ENCODE measurements at regions not wholly inside any gene's neighbourhood (a gene's known extent, or its start where the extent isn't known, plus 50 kb on each side); places are given as distances from the start of the nearest gene placed in this dataset.
"Not testable (repeated sequence)": the region's sequence is repeated elsewhere in the genome, so short reads cannot be mapped to it uniquely, and the experiment has no call there.

GRCh38 chr10:130960531-130960930 lies 351.0 kb downstream of the TCERG1L start:
- no peak for FAIRE-seq

GRCh38 chr10:130961506-130962239 lies 349.8 kb downstream of the TCERG1L start:
- FAIRE-seq: no peak

GRCh38 chr10:130962240-130963051 lies 349.1 kb downstream of the TCERG1L start:
- no peak for FAIRE-seq

- FAIRE-seq: no peak
Measured at GRCh38 chr10:130963052-130963393, 348.5 kb downstream of the TCERG1L start.

- FAIRE-seq: no peak
Measured at GRCh38 chr10:130963786-130964522, 347.6 kb downstream of the TCERG1L start.

GRCh38 chr10:130964771-130965170 lies 346.8 kb downstream of the TCERG1L start:
- no peak for FAIRE-seq

GRCh38 chr10:130967161-130967560 lies 344.4 kb downstream of the TCERG1L start:
- no peak for FAIRE-seq

GRCh38 chr10:130967784-130968183 lies 343.7 kb downstream of the TCERG1L start:
- FAIRE-seq: no peak

GRCh38 chr10:130968511-130968910 lies 343.0 kb downstream of the TCERG1L start:
- FAIRE-seq: no peak

GRCh38 chr10:130968964-130969363 lies 342.6 kb downstream of the TCERG1L start:
- FAIRE-seq: no peak

- FAIRE-seq: no peak
Measured at GRCh38 chr10:130969700-130970099, 341.8 kb downstream of the TCERG1L start.

GRCh38 chr10:130970341-130971122 lies 341.0 kb downstream of the TCERG1L start:
- no peak for FAIRE-seq

GRCh38 chr10:130971123-130971435 lies 340.4 kb downstream of the TCERG1L start:
- FAIRE-seq: no peak

- no peak for FAIRE-seq
Measured at GRCh38 chr10:130973127-130973839, 338.2 kb downstream of the TCERG1L start.

GRCh38 chr10:130974166-130974565 lies 337.4 kb downstream of the TCERG1L start:
- no peak for FAIRE-seq

GRCh38 chr10:130975351-130975750 lies 336.2 kb downstream of the TCERG1L start:
- FAIRE-seq: not testable (repeated sequence)

GRCh38 chr10:130982802-130983201 lies 328.7 kb downstream of the TCERG1L start:
- FAIRE-seq: no peak

- FAIRE-seq: no peak
Measured at GRCh38 chr10:130983749-130984148, 327.8 kb downstream of the TCERG1L start.

- FAIRE-seq: no peak
Measured at GRCh38 chr10:130984686-130985085, 326.8 kb downstream of the TCERG1L start.

GRCh38 chr10:130985158-130985753 lies 326.3 kb downstream of the TCERG1L start:
- no peak for FAIRE-seq

- no peak for FAIRE-seq
Measured at GRCh38 chr10:130986846-130987245, 324.7 kb downstream of the TCERG1L start.

GRCh38 chr10:130987401-130987800 lies 324.1 kb downstream of the TCERG1L start:
- no peak for FAIRE-seq
